A549 (cell line): ENCODE measurements at regions not wholly inside any gene's neighbourhood (a gene's known extent, or its start where the extent isn't known, plus 50 kb on each side); places are given as distances from the start of the nearest gene placed in this dataset.
"Not testable (repeated sequence)": the region's sequence is repeated elsewhere in the genome, so short reads cannot be mapped to it uniquely, and the experiment has no call there.

Source experiments
- ATAC-seq, 2 experiments: fragments of 200-7000 bp in 1 of 2; fragments of >200 bp in 1 of 2; cut with Nextera tagmentation in 1 of 2; cut with Tn5 transposase in 1 of 2; 3 replicates each; pipeline versions ENCODE4 v1.8.0 to v1.9.1; 2018 to 2020; ENCODE audit warnings: mild to moderate bottlenecking in 1 of 2, moderate library complexity in 1 of 2
- CTCF ChIA-PET: fragments of 300-600 bp; sonication (Branson Sonifier 250); formaldehyde crosslinking; extraction: SDS; loops from one replicate; lab custom pipeline; 2021; ENCODE audit warnings: antibody characterized with exemption, inconsistent platforms; lab: Yijun Ruan, JAX
- POLR2A ChIA-PET: fragments of 350-600 bp; formaldehyde crosslinking; extraction: SDS; loops from one replicate; lab custom pipeline; 2021; ENCODE audit warnings: antibody characterized with exemption, inconsistent platforms; lab: Yijun Ruan, JAX
- DNase-seq, 2 experiments: peaks; one replicate each; pipeline versions ENCODE4 v3.0.0 to v3.0.0-alpha.2; 2011 to 2016; ENCODE audit warnings: low read depth in 1 of 2, low spot score in 1 of 2
- FAIRE-seq: peaks from 2 replicates; lab custom pipeline; 2011; peaks lifted over from hg19 to GRCh38; lab: Jason Lieb, UNC
- H3K27ac ChIP-seq, 2 experiments: fragments of >200 bp; sonication (Bioruptor Twin); formaldehyde crosslinking; 3 replicates each; pipeline ENCODE4 v1.5.1; 2016 to 2017
- H3K4me1 ChIP-seq: fragments of >200 bp; sonication (Bioruptor Twin); formaldehyde crosslinking; 3 replicates; pipeline ENCODE4 v1.6.1; 2016
- H3K4me2 ChIP-seq: fragments of >200 bp; sonication (Bioruptor Twin); formaldehyde crosslinking; 3 replicates; pipeline ENCODE4 v1.6.1; 2016
- H3K4me3 ChIP-seq: fragments of >200 bp; sonication (Bioruptor Twin); formaldehyde crosslinking; 3 replicates; pipeline ENCODE4 v1.5.1; 2016
- H3K9me3 ChIP-seq: fragments of >200 bp; sonication (Bioruptor Twin); formaldehyde crosslinking; 3 replicates; pipeline ENCODE4 v1.6.1; 2016
- ATOH8 ChIP-seq: fragments of 250-450 bp; sonication (Bioruptor Pico); IDR thresholded peaks from 2 replicates; pipeline ENCODE4 v1.5.0; 2020; ENCODE audit warnings: low read depth, mild to moderate bottlenecking, moderate library complexity
- BCL3 ChIP-seq: fragments of >200 bp; sonication (Bioruptor Twin); formaldehyde crosslinking; IDR thresholded peaks from 3 replicates; pipeline ENCODE4 v1.6.1; 2016
- BHLHE40 ChIP-seq: IDR thresholded peaks from 2 replicates; pipeline ENCODE4 v1.6.1; 2012; ENCODE audit warnings: low read depth, low read length, inconsistent platforms
- CBX2 ChIP-seq: fragments of 200-600 bp; sonication (generic); IDR thresholded peaks from 2 replicates; pipeline ENCODE4 v1.6.1; 2016; ENCODE audit warnings: low read depth, mild to moderate bottlenecking, borderline replicate concordance
- CBX8 ChIP-seq: fragments of 200-600 bp; sonication (generic); IDR thresholded peaks from 2 replicates; pipeline ENCODE4 v1.6.1; 2016
- CHD2 ChIP-seq: fragments of 150-350 bp; IDR thresholded peaks from 2 replicates; pipeline ENCODE4 v1.6.1; 2014; ENCODE audit warnings: low read length; ENCODE audit not compliant: partially characterized antibody
- CTCF ChIP-seq: fragments of >200 bp; sonication (Bioruptor Twin); formaldehyde crosslinking; IDR thresholded peaks from 3 replicates; pipeline ENCODE4 v1.5.1; 2016
- EHF ChIP-seq: fragments of 250-450 bp; sonication (Bioruptor Pico); IDR thresholded peaks from 2 replicates; pipeline ENCODE4 v1.5.0; 2020; ENCODE audit warnings: mild to moderate bottlenecking
- EHMT2 ChIP-seq: fragments of 200-600 bp; sonication (generic); IDR thresholded peaks from 2 replicates; pipeline ENCODE4 v1.6.1; 2016; ENCODE audit warnings: antibody characterized with exemption, low read depth, mild to moderate bottlenecking, moderate library complexity
- EP300 ChIP-seq, 2 experiments: fragments of >200 bp; sonication (Bioruptor Twin); formaldehyde crosslinking; IDR thresholded peaks; 2 replicates in 1 of 2; 3 replicates in 1 of 2; pipeline ENCODE4 v1.6.1; 2016 to 2017
- ESRRA ChIP-seq: fragments of 150-350 bp; IDR thresholded peaks from 2 replicates; pipeline ENCODE4 v1.6.1; 2014; ENCODE audit warnings: mild to moderate bottlenecking, low read length, borderline replicate concordance
- HES2 ChIP-seq: fragments of >200 bp; sonication (Bioruptor Twin); formaldehyde crosslinking; IDR thresholded peaks from 2 replicates; pipeline ENCODE4 v1.6.1; 2016
- HMGXB4 ChIP-seq: fragments of 250-450 bp; sonication (Bioruptor Pico); IDR thresholded peaks from 2 replicates; pipeline ENCODE4 v1.5.0; 2021; ENCODE audit warnings: mild to moderate bottlenecking, moderate library complexity, borderline replicate concordance
- HOXB13 ChIP-seq: fragments of 250-450 bp; sonication (Bioruptor Pico); IDR thresholded peaks from 2 replicates; pipeline ENCODE4 v1.5.0; 2020; ENCODE audit warnings: low read depth, mild to moderate bottlenecking, moderate library complexity
- HOXB5 ChIP-seq: fragments of 250-450 bp; sonication (Bioruptor Pico); IDR thresholded peaks from 2 replicates; pipeline ENCODE4 v1.5.0; 2020; ENCODE audit warnings: mild to moderate bottlenecking, moderate library complexity
- MAX ChIP-seq: IDR thresholded peaks from 2 replicates; pipeline ENCODE4 v1.6.1; 2012
- POLR2AphosphoS2 ChIP-seq: conservative IDR thresholded peaks from 2 replicates; pipeline ENCODE4 v1.6.1; 2012; ENCODE audit warnings: low read length, improper control_type of control experiment, inconsistent platforms
- RAD21 ChIP-seq, 2 experiments: fragments of >200 bp in 1 of 2; sonication (Bioruptor Twin) in 1 of 2; formaldehyde crosslinking in 1 of 2; IDR thresholded peaks in 1 of 2; conservative IDR thresholded peaks in 1 of 2; 2 replicates in 1 of 2; 3 replicates in 1 of 2; pipeline ENCODE4 v1.6.1; 2012 to 2018; ENCODE audit warnings: inconsistent platforms in 1 of 2
- RARB ChIP-seq: fragments of 250-450 bp; sonication (Bioruptor Pico); IDR thresholded peaks from 2 replicates; pipeline ENCODE4 v1.8.0; 2021; ENCODE audit warnings: mild to moderate bottlenecking, moderate library complexity
- WGBS: methylation state at CpG from one replicate; pipeline ENCODE4 v1.1.6; 2017; ENCODE audit errors: missing lambda C conversion rate; 5-methylcytosine and 5-hydroxymethylcytosine counted together

- WGBS = 67% methylated on average over 11 of the region's 50 CpGs
- CTCF ChIA-PET = interaction anchor here (0.6 kb wide), 1 partner anchor 12 kb away, joined by 3 read pairs; no protein-coding TSS in a partner anchor
- POLR2A ChIA-PET = not testable (repeated sequence)
Measured at GRCh38 chr9:104316201-104317009, 187.7 kb upstream of the OR13F1 start.

GRCh38 chr9:104319198-104319597, 184.9 kb upstream of the OR13F1 start:
- DNase-seq = no peak
- POLR2A ChIA-PET = no interaction called here

More at GRCh38 chr9:104316201-104317009, 187.7 kb upstream of the OR13F1 start:
- H3K9me3 ChIP-seq, H3K27ac ChIP-seq, FAIRE-seq, H3K4me1 ChIP-seq, DNase-seq, H3K4me2 ChIP-seq, H3K4me3 ChIP-seq, ATAC-seq: not testable (repeated sequence)

More at GRCh38 chr9:104319198-104319597, 184.9 kb upstream of the OR13F1 start:
- FAIRE-seq = no peak
- H3K9me3 ChIP-seq = no peaks in the 10 kb centered on the region
- no peak for ATAC-seq
- H3K27ac ChIP-seq = no peak overlapping the region
- no peak overlapping the region for H3K4me3 ChIP-seq
- H3K4me2 ChIP-seq = no peak overlapping the region
- TF ChIP-seq ESRRA (no peak), CHD2 (no peak), CBX8 (no peak), BHLHE40 (no peak), RAD21 (conservative IDR thresholded peaks at IDR 0.05 in 1 of 2, IDR thresholded peaks at IDR 0.05 in 1 of 2) (no peak), CTCF (no peak), EHMT2 (no peak), RARB (CRISPR knock-in tag) (no peak), EP300 (IDR thresholded peaks at IDR 0.05) (no peak), EHF (CRISPR knock-in tag) (no peak), HOXB13 (no peak), HES2 (no peak), ATOH8 (no peak), CBX2 (no peak), BCL3 (no peak), HMGXB4 (CRISPR knock-in tag) (no peak), MAX (no peak), POLR2AphosphoS2 (no peak), HOXB5 (CRISPR knock-in tag) (no peak)
- CTCF ChIA-PET = interaction anchor here (1.3 kb wide), 1 partner anchor 10 kb away, joined by 3 read pairs; no protein-coding TSS in a partner anchor
- 38% methylated on average over 2 of the region's 2 CpGs for WGBS
- H3K4me1 ChIP-seq = no peaks in the 10 kb centered on the region
